Upper lobe of left lung (tissue), 4 donors: ENCODE measurements at regions not wholly inside any gene's neighbourhood (a gene's known extent, or its start where the extent isn't known, plus 50 kb on each side); places are given as distances from the start of the nearest gene placed in this dataset.

Experiments
- CTCF ChIP-seq, 6 experiments: fragments of 450-650 bp in 4 of 6; fragments of 200-600 bp in 2 of 6; sonication (generic) in 2 of 6; IDR thresholded peaks; one replicate each; pipeline ENCODE4 v1.5.1; 2016 to 2019; ENCODE audit warnings: antibody characterized with exemption in 6 of 6
- POLR2AphosphoS5 ChIP-seq, 2 donors: sonication (generic); formaldehyde crosslinking; IDR thresholded peaks; one replicate each; pipeline ENCODE4 v1.5.1; 2017; ENCODE audit warnings: antibody characterized with exemption in 2 of 2

- TF ChIP-seq CTCF (IDR thresholded peaks at IDR 0.05) (no peak), POLR2AphosphoS5 (IDR thresholded peaks at IDR 0.05) (no peak)
Observed at GRCh38 chr17:65433157-65433556, 128.3 kb downstream of the AXIN2 start.
